HEK293 (cell line): ENCODE measurements at regions not wholly inside any gene's neighbourhood (a gene's known extent, or its start where the extent isn't known, plus 50 kb on each side); places are given as distances from the start of the nearest gene placed in this dataset.

ENCODE experiments used
- CTCF ChIA-PET: fragments of 350-600 bp; formaldehyde crosslinking; extraction: SDS; loops from one replicate; lab custom pipeline; 2021; ENCODE audit warnings: antibody characterized with exemption; lab: Yijun Ruan, JAX
- POLR2A ChIA-PET: fragments of 300-600 bp; formaldehyde crosslinking; extraction: SDS; loops from one replicate; lab custom pipeline; 2020; ENCODE audit warnings: antibody characterized with exemption, inconsistent platforms; lab: Yijun Ruan, JAX
- H3K27ac ChIP-seq: fragments of 200-500 bp; sonication (Bioruptor generic); 2 replicates; pipeline ENCODE4 v1.5.1; 2014; ENCODE audit warnings: low read depth, low read length, control low read depth, inconsistent platforms; ENCODE audit errors: extremely low read depth
- H3K36me3 ChIP-seq, 2 experiments: fragments of 200-500 bp in 1 of 2; sonication (Bioruptor generic) in 1 of 2; 1 replicate in 1 of 2; 2 replicates in 1 of 2; pipeline ENCODE4 v1.5.1; 2014 to 2017; ENCODE audit warnings: inconsistent platforms in 2 of 2, low read length in 2 of 2; ENCODE audit not compliant: control insufficient read depth in 2 of 2, insufficient read depth in 1 of 2
- H3K4me1 ChIP-seq: fragments of 200-500 bp; sonication (Bioruptor generic); 2 replicates; pipeline ENCODE4 v1.5.1; 2014; ENCODE audit warnings: mild to moderate bottlenecking, low read length, inconsistent platforms; ENCODE audit not compliant: control insufficient read depth, insufficient read depth
- H3K4me3 ChIP-seq: 2 replicates; pipeline ENCODE4 v1.5.1; 2011; ENCODE audit warnings: low read depth, mild to moderate bottlenecking, control low read depth, low read length, moderate library complexity
- H3K9me3 ChIP-seq: fragments of 200-500 bp; sonication (Bioruptor generic); 2 replicates; pipeline ENCODE4 v1.5.1; 2014; ENCODE audit warnings: low read depth, low read length, inconsistent platforms; ENCODE audit not compliant: control insufficient read depth, insufficient read depth
- BCL11B ChIP-seq: fragments of 450-650 bp; formaldehyde crosslinking; IDR thresholded peaks from 2 replicates; pipeline ENCODE4 v1.5.1; 2016; ENCODE audit warnings: low read depth, missing biosample characterization, missing genetic modification characterization
- GLIS2 ChIP-seq: fragments of 450-650 bp; formaldehyde crosslinking; IDR thresholded peaks from 2 replicates; pipeline ENCODE4 v1.5.1; 2016; ENCODE audit warnings: missing biosample characterization, missing genetic modification characterization
- HOXC10 ChIP-seq: sonication (generic); formaldehyde crosslinking; IDR thresholded peaks from 2 replicates; pipeline ENCODE4 v1.8.1; 2023; ENCODE audit warnings: mild to moderate bottlenecking, missing genetic modification reagents
- HOXD13 ChIP-seq: sonication (generic); formaldehyde crosslinking; IDR thresholded peaks from 2 replicates; pipeline ENCODE4 v1.8.0; 2022; ENCODE audit warnings: missing genetic modification reagents, borderline replicate concordance
- KLF1 ChIP-seq: fragments of 450-650 bp; formaldehyde crosslinking; IDR thresholded peaks from 2 replicates; pipeline ENCODE4 v1.5.1; 2016; ENCODE audit warnings: missing biosample characterization, missing genetic modification characterization
- SP7 ChIP-seq: fragments of 450-650 bp; formaldehyde crosslinking; IDR thresholded peaks from 2 replicates; pipeline ENCODE4 v1.5.1; 2016; ENCODE audit warnings: missing biosample characterization, missing genetic modification characterization
- TRIM28 ChIP-seq: IDR thresholded peaks from 2 replicates; pipeline ENCODE4 v1.6.1; 2011; ENCODE audit warnings: low read length, control low read depth, borderline replicate concordance
- YY1 ChIP-seq: fragments of 450-650 bp; formaldehyde crosslinking; IDR thresholded peaks from 2 replicates; pipeline ENCODE4 v1.5.1; 2018; ENCODE audit warnings: missing biosample characterization, missing genetic modification characterization
- ZBTB26 ChIP-seq: fragments of 450-650 bp; formaldehyde crosslinking; optimal IDR thresholded peaks from 2 replicates; pipeline ENCODE3; 2016; ENCODE audit warnings: missing biosample characterization, mild to moderate bottlenecking, missing genetic modification characterization
- ZIC2 ChIP-seq: fragments of 450-650 bp; formaldehyde crosslinking; IDR thresholded peaks from 2 replicates; pipeline ENCODE4 v1.5.1; 2016; ENCODE audit warnings: missing biosample characterization, missing genetic modification characterization
- ZNF140 ChIP-seq: fragments of 450-650 bp; formaldehyde crosslinking; IDR thresholded peaks from 2 replicates; pipeline ENCODE4 v1.5.1; 2016; ENCODE audit warnings: missing biosample characterization, missing genetic modification characterization
- ZNF157 ChIP-seq: fragments of 450-650 bp; formaldehyde crosslinking; IDR thresholded peaks from 2 replicates; pipeline ENCODE4 v1.5.1; 2016; ENCODE audit warnings: missing biosample characterization, missing genetic modification characterization
- ZNF175 ChIP-seq: fragments of 450-650 bp; formaldehyde crosslinking; IDR thresholded peaks from 2 replicates; pipeline ENCODE4 v1.5.1; 2016; ENCODE audit warnings: missing biosample characterization, missing genetic modification characterization
- ZNF184 ChIP-seq: fragments of 450-650 bp; IDR thresholded peaks from 2 replicates; pipeline ENCODE4 v1.5.1; 2018; ENCODE audit warnings: missing biosample characterization, mild to moderate bottlenecking, missing genetic modification characterization
- ZNF266 ChIP-seq: fragments of 450-650 bp; formaldehyde crosslinking; IDR thresholded peaks from 2 replicates; pipeline ENCODE4 v1.5.1; 2016; ENCODE audit warnings: missing biosample characterization, missing genetic modification characterization, low read depth
- ZNF433 ChIP-seq: fragments of 450-650 bp; formaldehyde crosslinking; IDR thresholded peaks from 2 replicates; pipeline ENCODE4 v1.5.1; 2016; ENCODE audit warnings: missing biosample characterization, missing genetic modification characterization, low read depth
- ZNF529 ChIP-seq: fragments of 450-650 bp; formaldehyde crosslinking; IDR thresholded peaks from 2 replicates; pipeline ENCODE4 v1.5.1; 2017; ENCODE audit warnings: missing genetic modification characterization, missing biosample characterization; ENCODE audit not compliant: insufficient replicate concordance
- ZNF544 ChIP-seq: fragments of 450-650 bp; formaldehyde crosslinking; IDR thresholded peaks from 2 replicates; pipeline ENCODE4 v1.5.0; 2017; ENCODE audit warnings: missing biosample characterization, missing genetic modification characterization
- ZNF558 ChIP-seq: fragments of 450-650 bp; formaldehyde crosslinking; IDR thresholded peaks from 2 replicates; pipeline ENCODE4 v1.5.1; 2016; ENCODE audit warnings: missing biosample characterization, missing genetic modification characterization
- ZNF623 ChIP-seq: fragments of 450-650 bp; formaldehyde crosslinking; IDR thresholded peaks from 2 replicates; pipeline ENCODE4 v1.5.1; 2016; ENCODE audit warnings: missing biosample characterization, missing genetic modification characterization
- ZNF654 ChIP-seq: fragments of 450-650 bp; formaldehyde crosslinking; IDR thresholded peaks from 2 replicates; pipeline ENCODE4 v1.5.1; 2016; ENCODE audit warnings: low read depth, missing biosample characterization, missing genetic modification characterization
- ZNF677 ChIP-seq: fragments of 450-650 bp; IDR thresholded peaks from 2 replicates; pipeline ENCODE4 v1.5.0; 2018; ENCODE audit warnings: missing biosample characterization, mild to moderate bottlenecking, missing genetic modification characterization, moderate library complexity
- ZNF76 ChIP-seq: fragments of 450-650 bp; formaldehyde crosslinking; IDR thresholded peaks from 2 replicates; pipeline ENCODE4; 2016; ENCODE audit warnings: low read depth, missing biosample characterization, missing genetic modification characterization, borderline replicate concordance
- ZNF776 ChIP-seq: fragments of 450-650 bp; formaldehyde crosslinking; IDR thresholded peaks from 2 replicates; pipeline ENCODE4 v1.5.0; 2017; ENCODE audit warnings: missing biosample characterization, missing genetic modification characterization, borderline replicate concordance
- ZSCAN30 ChIP-seq: fragments of 450-650 bp; IDR thresholded peaks from 2 replicates; pipeline ENCODE4 v1.5.1; 2018; ENCODE audit warnings: missing biosample characterization, mild to moderate bottlenecking, missing genetic modification characterization, moderate library complexity
- ZSCAN5A ChIP-seq: fragments of 450-650 bp; formaldehyde crosslinking; IDR thresholded peaks from 2 replicates; pipeline ENCODE4 v1.5.1; 2016; ENCODE audit warnings: missing biosample characterization, missing genetic modification characterization
- ZXDB ChIP-seq: fragments of 450-650 bp; formaldehyde crosslinking; IDR thresholded peaks from 2 replicates; pipeline ENCODE4 v1.5.1; 2016; ENCODE audit warnings: missing biosample characterization, missing genetic modification characterization
- TF ChIP-seq, protein P1 (sequence below): fragments of 450-650 bp; formaldehyde crosslinking; IDR thresholded peaks from 2 replicates; pipeline ENCODE4 v1.5.1; 2017; ENCODE audit warnings: missing biosample characterization, missing genetic modification characterization
- TF ChIP-seq, protein P2 (sequence below): fragments of 450-650 bp; formaldehyde crosslinking; IDR thresholded peaks from 2 replicates; pipeline ENCODE4 v1.5.1; 2016; ENCODE audit warnings: missing biosample characterization, missing genetic modification characterization
- TF ChIP-seq, protein P3 (sequence below): fragments of 450-650 bp; formaldehyde crosslinking; IDR thresholded peaks from 2 replicates; pipeline ENCODE4 v1.5.1; 2016; ENCODE audit warnings: missing biosample characterization, missing genetic modification characterization

GRCh38 chr1:29433830-29434229 is 197.5 kb downstream of the PTPRU start:
- no peak overlapping the region for H3K27ac ChIP-seq
- no peaks in the 10 kb centered on the region for H3K4me1 ChIP-seq
- no peak overlapping the region for H3K4me3 ChIP-seq
- TF ChIP-seq ZNF175 (tag by site-specific recombination) = no peak
- no peak for TF ChIP-seq ZNF558 (tag by site-specific recombination)
- no peak for TF ChIP-seq TRIM28
- TF ChIP-seq ZSCAN30 (tag by site-specific recombination) = no peak
- TF ChIP-seq ZIC2 (tag by site-specific recombination) = no peak
- no peak for TF ChIP-seq ZNF544 (tag by site-specific recombination)
- TF ChIP-seq ZNF76 (tag by site-specific recombination) = no peak
- no peak for TF ChIP-seq ZNF433 (tag by site-specific recombination)
- no peak for TF ChIP-seq SP7
- no peak for TF ChIP-seq ZNF776 (tag by site-specific recombination)
- no peak for TF ChIP-seq ZBTB26
- TF ChIP-seq ZNF623 (tag by site-specific recombination) = no peak
- no peak for TF ChIP-seq ZNF184 (tag by site-specific recombination)
- no peak for TF ChIP-seq YY1 (tag by site-specific recombination)
- no peak for TF ChIP-seq ZNF140 (tag by site-specific recombination)
- TF ChIP-seq, protein P1, sequence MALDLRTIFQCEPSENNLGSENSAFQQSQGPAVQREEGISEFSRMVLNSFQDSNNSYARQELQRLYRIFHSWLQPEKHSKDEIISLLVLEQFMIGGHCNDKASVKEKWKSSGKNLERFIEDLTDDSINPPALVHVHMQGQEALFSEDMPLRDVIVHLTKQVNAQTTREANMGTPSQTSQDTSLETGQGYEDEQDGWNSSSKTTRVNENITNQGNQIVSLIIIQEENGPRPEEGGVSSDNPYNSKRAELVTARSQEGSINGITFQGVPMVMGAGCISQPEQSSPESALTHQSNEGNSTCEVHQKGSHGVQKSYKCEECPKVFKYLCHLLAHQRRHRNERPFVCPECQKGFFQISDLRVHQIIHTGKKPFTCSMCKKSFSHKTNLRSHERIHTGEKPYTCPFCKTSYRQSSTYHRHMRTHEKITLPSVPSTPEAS = no peak
- TF ChIP-seq ZNF529 (tag by site-specific recombination) = no peak
- no peak for TF ChIP-seq ZXDB (tag by site-specific recombination)
- CTCF ChIA-PET = no interaction called here
- H3K9me3 ChIP-seq = no peaks in the 10 kb centered on the region
- POLR2A ChIA-PET = no interaction called here
- no peaks in the 10 kb centered on the region for H3K36me3 ChIP-seq

- ChIA-PET POLR2A (no interaction called here), CTCF (no interaction called here)
- Histone ChIP-seq H3K4me1 (no peaks in the 10 kb centered on the region), H3K9me3 (no peaks in the 10 kb centered on the region), H3K4me3 (no peak overlapping the region), H3K36me3 (no peaks in the 10 kb centered on the region), H3K27ac (no peak overlapping the region)
- no peak for TF ChIP-seq ZSCAN5A (tag by site-specific recombination)
- TF ChIP-seq GLIS2 = no peak
- TF ChIP-seq HOXD13 (CRISPR knock-in tag) = no peak
- TF ChIP-seq KLF1 = no peak
- no peak for TF ChIP-seq BCL11B (tag by site-specific recombination)
- TF ChIP-seq HOXC10 (CRISPR knock-in tag) = no peak
- TF ChIP-seq, protein P2, sequence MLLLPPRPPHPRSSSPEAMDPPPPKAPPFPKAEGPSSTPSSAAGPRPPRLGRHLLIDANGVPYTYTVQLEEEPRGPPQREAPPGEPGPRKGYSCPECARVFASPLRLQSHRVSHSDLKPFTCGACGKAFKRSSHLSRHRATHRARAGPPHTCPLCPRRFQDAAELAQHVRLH (tag by site-specific recombination) = no peak
- no peak for TF ChIP-seq ZNF184 (tag by site-specific recombination)
- TF ChIP-seq, protein P3, sequence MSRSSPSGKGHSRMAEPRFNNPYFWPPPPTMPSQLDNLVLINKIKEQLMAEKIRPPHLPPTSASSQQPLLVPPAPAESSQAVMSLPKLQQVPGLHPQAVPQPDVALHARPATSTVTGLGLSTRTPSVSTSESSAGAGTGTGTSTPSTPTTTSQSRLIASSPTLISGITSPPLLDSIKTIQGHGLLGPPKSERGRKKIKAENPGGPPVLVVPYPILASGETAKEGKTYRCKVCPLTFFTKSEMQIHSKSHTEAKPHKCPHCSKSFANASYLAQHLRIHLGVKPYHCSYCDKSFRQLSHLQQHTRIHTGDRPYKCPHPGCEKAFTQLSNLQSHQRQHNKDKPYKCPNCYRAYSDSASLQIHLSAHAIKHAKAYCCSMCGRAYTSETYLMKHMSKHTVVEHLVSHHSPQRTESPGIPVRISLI (tag by site-specific recombination) = no peak
- TF ChIP-seq ZNF157 (tag by site-specific recombination) = no peak
- no peak for TF ChIP-seq ZNF654 (tag by site-specific recombination)
- no peak for TF ChIP-seq ZNF266 (tag by site-specific recombination)
- no peak for TF ChIP-seq ZNF677 (tag by site-specific recombination)
These were observed 194.8 kb downstream of the PTPRU start for GRCh38 chr1:29431138-29431537.
